GM21515 (cell line): ENCODE measurements at regions not wholly inside any gene's neighbourhood (a gene's known extent, or its start where the extent isn't known, plus 50 kb on each side); places are given as distances from the start of the nearest gene placed in this dataset.
"Not testable (repeated sequence)": the region's sequence is repeated elsewhere in the genome, so short reads cannot be mapped to it uniquely, and the experiment has no call there.

Source experiments
- ATAC-seq: cut with Tn5 transposase; IDR thresholded peaks from one replicate; pipeline ENCODE4 v1.9.1; 2021; ENCODE audit not compliant: unreplicated experiment

GRCh38 chr6:139448051-139448649, 73.7 kb upstream of the CITED2 start:
- peak; percentile 88 for ATAC-seq

- ATAC-seq = no peak
Measured at GRCh38 chr6:139447656-139447975, 73.2 kb upstream of the CITED2 start.

GRCh38 chr6:139446768-139447655, 72.6 kb upstream of the CITED2 start:
- no peak for ATAC-seq

GRCh38 chr6:139446138-139446715, 71.8 kb upstream of the CITED2 start:
- ATAC-seq = no peak

- ATAC-seq = not testable (repeated sequence)
Measured at GRCh38 chr6:139444273-139444787, 69.9 kb upstream of the CITED2 start.

GRCh38 chr6:139443231-139444112, 69.0 kb upstream of the CITED2 start:
- ATAC-seq = no peak

- no peak for ATAC-seq
Measured at GRCh38 chr6:139442188-139442671, 67.8 kb upstream of the CITED2 start.

GRCh38 chr6:139439349-139439748, 64.9 kb upstream of the CITED2 start:
- ATAC-seq = no peak

- no peak for ATAC-seq
Measured at GRCh38 chr6:139438775-139439174, 64.3 kb upstream of the CITED2 start.

GRCh38 chr6:139436957-139437348, 62.5 kb upstream of the CITED2 start:
- no peak for ATAC-seq

- ATAC-seq = no peak
Measured at GRCh38 chr6:139436200-139436956, 61.9 kb upstream of the CITED2 start.

GRCh38 chr6:139433631-139434419, 59.4 kb upstream of the CITED2 start:
- no peak for ATAC-seq

GRCh38 chr6:139431602-139431956, 57.1 kb upstream of the CITED2 start:
- ATAC-seq = no peak

GRCh38 chr6:139430899-139431601, 56.6 kb upstream of the CITED2 start:
- ATAC-seq = no peak

- ATAC-seq = no peak
Measured at GRCh38 chr6:139429580-139430145, 55.2 kb upstream of the CITED2 start.

- ATAC-seq = no peak
Measured at GRCh38 chr6:139427199-139427598, 52.8 kb upstream of the CITED2 start.

GRCh38 chr6:139426795-139427194, 52.3 kb upstream of the CITED2 start:
- no peak for ATAC-seq

GRCh38 chr6:139425780-139426179, 51.3 kb upstream of the CITED2 start:
- no peak for ATAC-seq
